NCI-H524 (cell line): ENCODE measurements at regions not wholly inside any gene's neighbourhood (a gene's known extent, or its start where the extent isn't known, plus 50 kb on each side); places are given as distances from the start of the nearest gene placed in this dataset.
"Not testable (repeated sequence)": the region's sequence is repeated elsewhere in the genome, so short reads cannot be mapped to it uniquely, and the experiment has no call there.

Source experiments
- DNase-seq, 2 experiments: peaks; one replicate each; lab custom pipeline; 2025; lab: John Stamatoyannopoulos, UW

- no peak for DNase-seq
Observed at GRCh38 chr10:30734901-30735300, 105.3 kb upstream of the LYZL2 start.

GRCh38 chr10:30732671-30733070 lies 103.1 kb upstream of the LYZL2 start:
- DNase-seq = no peak

DNA sequence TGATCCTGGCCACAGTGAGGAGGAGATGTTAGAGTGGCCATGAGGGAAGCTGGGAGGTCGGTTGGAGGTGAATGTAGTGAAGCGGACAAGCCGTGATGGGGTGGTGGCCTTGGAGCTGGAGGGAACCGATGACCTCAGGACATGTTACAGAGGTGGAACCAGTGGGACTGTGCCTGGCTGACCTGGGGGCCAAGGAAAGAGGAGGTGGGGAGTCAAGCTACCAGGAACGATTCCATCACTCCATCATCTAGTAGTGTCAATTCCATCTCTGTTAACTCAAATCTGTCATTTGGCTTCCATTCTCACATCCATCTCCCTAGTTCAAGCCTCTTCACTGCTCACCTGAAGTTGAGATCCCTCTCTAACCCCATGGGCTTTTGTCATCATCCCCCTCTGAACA lies 102.4 kb upstream of the LYZL2 start:
- DNase-seq = no peak

- no peak for DNase-seq
Observed at GRCh38 chr10:30730306-30730705, 100.8 kb upstream of the LYZL2 start.

- DNase-seq = no peak
Observed at GRCh38 chr10:30728766-30729165, 99.2 kb upstream of the LYZL2 start.

- no peak for DNase-seq
Observed at GRCh38 chr10:30728127-30728526, 98.6 kb upstream of the LYZL2 start.

- no peak for DNase-seq
Observed at GRCh38 chr10:30727524-30727923, 98.0 kb upstream of the LYZL2 start.

DNA sequence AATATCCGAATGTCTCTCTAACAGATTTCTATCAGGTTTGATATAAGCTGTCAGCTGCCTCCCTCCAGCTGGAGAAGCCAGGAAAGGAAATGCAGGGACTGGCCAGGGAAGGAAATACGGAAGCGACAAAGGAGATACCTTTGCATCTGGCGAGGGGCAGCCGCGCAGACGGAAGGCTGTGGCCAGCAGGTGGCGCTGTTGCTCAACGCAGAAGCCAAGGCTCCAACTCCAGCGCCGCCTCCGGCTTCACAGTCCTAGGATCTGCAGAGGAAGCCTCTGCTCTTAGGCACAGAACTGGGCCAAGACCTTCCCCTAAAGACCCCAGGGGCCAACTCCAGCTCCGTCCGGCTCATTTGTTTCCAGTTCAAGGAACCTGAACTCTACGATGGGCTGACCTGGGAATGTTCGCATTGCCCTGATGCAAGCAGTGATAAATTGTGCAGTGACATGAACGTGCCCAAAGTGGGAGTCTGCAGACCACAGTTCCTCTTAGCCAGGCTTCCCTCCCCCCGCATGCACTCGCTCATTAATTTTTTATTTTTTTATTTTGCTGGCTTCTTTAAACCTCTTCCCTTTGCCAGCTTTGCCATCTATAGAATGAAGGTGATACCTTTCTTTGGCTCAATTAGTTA lies 97.3 kb upstream of the LYZL2 start:
- peak in 1 of 2 experiments; percentile 32 for DNase-seq

GRCh38 chr10:30725661-30726060 lies 96.1 kb upstream of the LYZL2 start:
- no peak for DNase-seq

DNA sequence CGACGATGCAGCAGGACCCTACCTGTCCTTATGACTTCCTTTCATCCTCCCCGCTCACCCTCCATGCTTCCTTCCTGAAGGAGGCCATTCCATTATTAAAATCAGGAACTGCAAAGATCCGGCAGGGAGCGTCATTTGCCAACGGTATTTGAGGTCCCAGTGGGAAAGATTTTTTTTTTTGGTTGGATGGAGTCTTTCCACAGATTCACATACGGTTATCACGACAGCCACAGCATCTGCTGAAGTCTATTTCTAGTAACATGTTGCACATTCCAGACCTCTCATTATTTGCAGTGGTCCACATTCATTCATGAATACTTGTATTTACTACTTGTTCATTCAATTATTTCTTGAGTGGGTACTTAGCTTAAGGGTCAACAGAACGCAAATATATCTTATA lies 94.7 kb upstream of the LYZL2 start:
- no peak for DNase-seq

DNA sequence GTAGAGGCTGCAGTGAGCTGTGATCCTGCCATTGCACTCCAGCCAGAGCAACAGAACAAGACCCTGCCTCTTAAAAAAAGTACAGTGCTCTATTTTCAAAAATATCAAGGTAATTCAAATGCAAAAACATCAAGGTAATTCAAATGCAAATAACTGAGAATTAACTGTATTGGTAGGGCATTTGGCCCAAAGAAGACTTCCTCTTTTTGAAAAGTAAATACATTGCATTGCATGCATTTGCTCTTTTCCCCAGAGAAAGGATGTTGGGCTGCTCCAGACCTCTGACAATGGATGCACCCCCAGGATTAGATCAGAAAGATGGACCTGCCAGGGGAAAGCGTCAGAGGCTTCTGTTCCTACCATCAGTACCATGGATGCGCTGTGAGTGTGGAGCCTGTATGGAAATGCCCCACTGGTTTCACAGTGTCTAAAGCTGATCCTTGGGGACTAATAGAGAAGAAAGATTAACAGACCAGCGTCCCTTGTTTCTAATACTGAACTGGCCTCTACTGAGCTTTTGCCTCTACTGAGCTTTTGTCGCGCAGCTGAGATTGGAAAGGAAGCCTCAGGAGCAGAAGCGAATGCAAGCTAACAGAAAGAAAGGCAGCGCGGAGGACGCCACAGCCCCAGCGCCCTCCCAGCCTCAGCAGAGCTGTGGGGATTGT lies 93.5 kb upstream of the LYZL2 start:
- no peak for DNase-seq

GRCh38 chr10:30719832-30720231 lies 90.3 kb upstream of the LYZL2 start:
- no peak for DNase-seq

DNA sequence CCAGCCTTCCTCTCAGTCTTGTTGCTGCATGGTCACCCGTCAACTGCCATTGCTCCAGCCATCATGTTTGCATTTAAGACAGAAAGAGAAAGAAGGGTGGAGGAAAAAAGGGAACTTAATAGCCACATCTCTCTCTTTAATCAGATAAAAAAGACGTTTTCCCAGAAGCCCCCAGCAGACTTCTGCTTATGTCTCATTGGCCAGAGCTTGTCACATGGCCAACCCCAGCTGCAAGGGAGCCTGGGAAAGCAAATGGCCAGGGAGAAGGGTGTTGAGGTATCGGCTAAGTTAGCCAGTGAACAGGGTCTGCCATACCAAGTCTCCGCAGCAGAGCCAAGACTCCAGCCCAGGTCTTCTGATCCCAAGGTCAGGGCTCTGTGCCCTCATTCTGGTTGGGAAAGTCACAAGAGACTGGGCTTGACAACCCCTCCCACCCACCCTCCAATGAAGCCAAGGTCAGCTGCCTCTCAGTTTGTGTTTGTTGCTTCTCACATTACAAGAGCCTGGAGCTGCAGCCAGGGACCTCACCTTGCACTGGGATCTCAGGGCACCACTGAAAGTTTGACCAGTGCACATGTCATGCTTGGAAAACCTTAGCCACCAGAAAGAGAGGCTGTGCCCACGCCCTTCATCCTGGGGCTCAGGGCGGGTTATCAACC lies 80.3 kb upstream of the LYZL2 start:
- DNase-seq = no peak

DNA sequence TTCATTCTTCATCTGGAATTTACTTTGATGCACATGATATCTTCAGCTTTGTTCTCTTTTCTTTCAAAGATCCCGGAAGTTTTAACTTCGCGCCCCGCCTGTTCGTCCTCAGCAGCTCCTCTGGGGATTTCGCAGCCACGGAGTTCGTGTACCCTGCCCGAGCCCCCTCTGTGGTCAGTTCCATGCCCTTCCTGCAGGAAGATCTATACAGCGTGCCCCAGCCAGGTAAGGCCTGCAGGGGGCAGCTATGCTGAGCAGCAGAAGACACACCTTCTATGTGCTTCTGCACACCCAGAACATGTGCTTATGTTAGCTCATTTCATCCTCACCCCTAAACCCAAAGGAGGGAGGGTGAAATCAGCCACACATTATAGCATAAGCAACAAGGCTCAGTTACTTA lies 79.7 kb upstream of the LYZL2 start:
- DNase-seq = no peak

GRCh38 chr10:30708234-30708633 lies 78.7 kb upstream of the LYZL2 start:
- no peak for DNase-seq

DNA sequence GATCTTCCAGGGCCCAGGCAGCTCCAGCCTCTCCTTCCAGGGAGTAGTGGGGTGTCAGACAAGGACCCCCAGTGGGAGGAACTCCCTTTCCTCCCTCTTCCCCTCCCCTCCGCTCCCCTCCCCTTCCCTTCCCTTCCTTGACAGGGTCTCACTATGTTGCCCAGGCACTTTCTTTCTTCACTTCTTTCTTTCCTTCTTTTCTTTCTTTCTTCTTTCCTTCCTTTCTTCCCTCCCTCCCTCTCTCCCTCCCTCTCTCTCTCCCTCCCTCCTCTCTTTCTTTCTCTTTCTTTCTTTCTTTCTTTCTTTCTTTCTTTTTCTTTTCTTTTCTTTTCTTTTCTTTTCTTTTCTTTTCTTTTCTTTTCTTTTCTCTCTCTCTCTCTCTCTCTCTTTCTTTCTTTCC lies 76.6 kb upstream of the LYZL2 start:
- not testable (repeated sequence) for DNase-seq

GRCh38 chr10:30705625-30706149 lies 76.1 kb upstream of the LYZL2 start:
- DNase-seq = no peak

- DNase-seq = no peak
Observed at GRCh38 chr10:30705101-30705624, 75.6 kb upstream of the LYZL2 start.

DNA sequence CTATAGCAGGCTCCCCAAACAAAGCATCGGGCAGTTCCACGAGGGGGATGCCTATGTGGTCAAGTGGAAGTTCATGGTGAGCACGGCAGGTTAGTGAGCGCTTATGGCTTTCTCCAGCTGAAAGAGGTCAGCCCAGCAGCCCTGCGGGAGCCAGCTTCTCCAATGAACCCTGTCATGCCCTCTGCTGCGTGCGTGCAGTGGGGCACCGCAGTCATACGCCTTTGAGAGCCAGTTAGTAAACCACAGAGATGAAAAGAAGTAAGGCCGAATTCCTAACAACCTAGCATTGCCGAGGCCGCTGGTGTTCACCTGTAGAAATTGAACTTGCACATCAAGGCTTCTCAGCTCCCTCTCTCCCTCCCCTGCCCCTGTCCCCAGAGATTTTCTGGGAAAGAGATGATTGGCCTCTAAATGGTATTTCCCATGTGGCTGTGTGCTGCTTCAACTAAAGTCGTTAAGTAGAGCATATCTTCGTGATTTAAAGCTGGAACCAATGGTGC lies 75.1 kb upstream of the LYZL2 start:
- DNase-seq = not testable (repeated sequence)

GRCh38 chr10:30704026-30704600 lies 74.6 kb upstream of the LYZL2 start:
- no peak for DNase-seq

GRCh38 chr10:30703446-30703845 lies 73.9 kb upstream of the LYZL2 start:
- not testable (repeated sequence) for DNase-seq

- no peak for DNase-seq
Observed at GRCh38 chr10:30702860-30703259, 73.3 kb upstream of the LYZL2 start.
